Suppressor macrophage (primary cell): ENCODE measurements at regions not wholly inside any gene's neighbourhood (a gene's known extent, or its start where the extent isn't known, plus 50 kb on each side); places are given as distances from the start of the nearest gene placed in this dataset.
"Not testable (repeated sequence)": the region's sequence is repeated elsewhere in the genome, so short reads cannot be mapped to it uniquely, and the experiment has no call there.

Experiments used
- DNase-seq, 4 experiments: peaks; one replicate each; pipeline ENCODE4 v3.0.0-alpha.2; 2020 to 2022

DNA sequence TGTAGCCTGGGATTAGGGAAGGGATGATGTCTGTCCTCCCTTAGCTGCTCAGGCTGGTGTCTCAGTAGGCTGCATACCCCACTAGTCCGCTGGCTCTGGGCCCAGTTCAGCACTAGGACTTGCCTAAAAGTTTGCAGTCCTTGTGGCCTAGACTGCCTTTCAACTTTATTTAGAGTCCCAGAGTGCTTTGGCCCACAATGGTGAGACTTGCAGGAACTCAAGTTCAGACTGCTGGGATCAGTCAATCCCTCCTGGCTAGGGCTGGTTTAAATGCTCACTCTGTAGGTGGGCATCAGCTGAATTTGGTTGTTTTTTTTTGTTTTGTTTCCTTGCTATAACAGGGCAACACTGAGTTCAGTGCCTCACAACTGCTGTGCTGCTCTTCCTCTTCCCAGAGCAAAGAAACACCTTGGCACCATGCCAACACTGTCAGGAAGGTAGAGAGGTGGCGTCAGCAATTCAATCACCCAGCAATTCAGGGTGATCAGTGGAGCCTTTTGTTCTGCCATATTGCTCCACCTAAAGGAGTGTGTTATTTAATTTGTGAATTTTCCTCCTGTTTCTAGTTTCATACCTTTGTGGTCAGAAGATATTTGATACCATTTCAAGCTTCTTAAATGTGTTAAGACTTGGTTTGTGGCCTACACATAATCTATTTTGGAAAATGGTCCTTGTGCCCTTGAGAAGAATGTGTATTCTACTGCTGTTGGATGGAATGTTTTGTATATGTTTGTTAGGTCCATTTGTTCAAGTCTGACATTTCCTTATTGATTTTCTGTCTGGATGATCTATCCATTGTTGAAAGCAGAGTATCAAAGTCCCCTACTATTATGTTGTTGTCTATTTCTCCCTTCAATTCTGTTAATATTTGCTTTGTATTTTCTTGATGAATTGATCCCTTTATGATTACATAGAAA lies 284.0 kb upstream of the PMFBP1 start:
- peak in 2 of 4 experiments; percentile 7 to 33 for DNase-seq

DNA sequence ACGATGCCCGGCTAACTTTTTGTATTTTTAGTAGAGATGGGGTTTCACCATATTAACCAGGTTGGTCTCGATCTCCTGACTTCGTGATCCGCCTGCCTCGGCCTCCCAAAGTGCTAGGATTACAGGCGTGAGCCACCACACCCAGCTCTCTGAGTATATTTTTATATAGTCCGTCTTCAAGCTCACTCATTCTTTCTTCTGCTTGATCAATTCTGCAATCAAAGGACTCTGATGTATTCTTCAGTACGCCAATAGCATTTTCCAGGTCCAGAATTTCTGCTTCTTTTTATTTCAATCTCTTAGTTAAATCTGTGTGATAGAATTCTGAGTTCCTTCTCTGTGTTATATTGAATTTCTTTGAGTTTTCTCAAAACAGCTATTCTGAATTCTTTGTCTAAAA lies 281.9 kb upstream of the PMFBP1 start:
- DNase-seq: not testable (repeated sequence)

DNA sequence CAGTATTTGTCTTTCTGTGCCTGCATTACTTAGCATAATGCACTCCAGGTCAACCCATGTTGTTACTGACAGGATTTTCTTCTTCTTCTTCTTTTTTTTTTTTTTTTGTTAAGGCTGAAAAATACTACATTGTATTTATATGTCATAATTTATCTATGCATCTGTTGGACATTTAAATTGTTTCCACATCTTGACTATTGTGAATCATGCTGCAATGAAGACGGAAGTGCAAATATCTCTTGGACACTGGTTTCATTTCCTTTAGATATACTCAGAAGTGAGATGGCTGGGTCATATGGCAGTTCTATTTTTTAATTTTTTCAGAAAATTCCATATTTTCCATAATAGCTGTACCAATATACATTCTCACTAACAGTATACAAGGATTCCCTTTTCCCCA lies 272.7 kb upstream of the PMFBP1 start:
- DNase-seq: peak in 2 of 4 experiments; percentile 69

DNA sequence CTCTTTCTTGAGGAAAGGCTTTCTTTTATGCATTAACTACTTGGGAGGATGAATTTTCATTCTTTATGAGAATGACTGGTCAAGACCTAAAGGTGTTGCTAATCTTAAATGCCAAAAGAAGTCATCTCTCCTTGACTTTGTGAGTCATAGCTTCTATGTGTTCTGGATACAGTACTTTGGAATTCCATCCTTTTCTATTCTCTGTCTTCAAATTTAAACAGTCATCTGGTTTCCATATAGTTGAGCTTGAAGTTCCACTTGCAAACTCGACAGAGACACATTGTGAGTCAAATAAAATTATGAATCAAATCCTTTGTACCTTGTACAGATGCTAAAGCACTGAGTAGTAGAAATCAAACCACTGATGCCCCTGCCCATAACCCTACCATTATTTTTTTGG lies 271.9 kb upstream of the PMFBP1 start:
- DNase-seq: no peak

DNA sequence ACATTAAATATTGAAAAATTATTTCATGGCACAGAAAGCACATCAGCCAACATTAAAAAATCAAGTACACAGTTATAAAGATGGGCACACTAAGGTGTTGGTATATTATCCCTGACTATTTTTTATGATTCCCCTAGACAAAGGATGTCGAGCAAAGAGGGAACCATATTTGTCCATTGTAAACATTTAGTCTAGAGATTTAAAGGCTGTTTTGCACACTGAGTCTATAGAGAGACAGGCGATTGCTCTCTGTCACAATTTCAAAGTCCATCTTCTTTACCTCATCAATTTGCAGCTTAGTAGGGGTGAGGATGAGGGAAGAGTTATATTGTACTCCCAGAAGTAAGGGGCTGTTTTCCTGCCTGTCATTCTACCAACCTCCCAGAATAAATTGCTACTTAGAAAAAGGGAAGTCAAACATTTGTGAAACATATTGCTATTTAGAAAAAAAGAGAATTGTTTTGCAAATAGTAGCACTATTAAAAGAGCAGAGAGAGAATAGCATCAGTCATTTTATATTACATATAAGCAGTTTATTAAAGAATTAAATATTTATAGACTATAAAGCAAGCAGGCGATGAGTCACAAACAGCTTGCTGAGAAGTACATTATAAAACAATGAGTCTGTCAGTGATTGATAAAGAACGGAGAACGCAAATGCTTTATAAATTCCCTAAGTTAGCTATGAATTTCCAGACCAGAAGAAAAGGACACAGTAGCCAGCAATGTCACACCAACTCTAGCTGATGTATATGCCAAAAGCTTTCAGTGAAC lies 270.6 kb upstream of the PMFBP1 start:
- peak in 1 of 4 experiments; percentile 42 for DNase-seq

DNA sequence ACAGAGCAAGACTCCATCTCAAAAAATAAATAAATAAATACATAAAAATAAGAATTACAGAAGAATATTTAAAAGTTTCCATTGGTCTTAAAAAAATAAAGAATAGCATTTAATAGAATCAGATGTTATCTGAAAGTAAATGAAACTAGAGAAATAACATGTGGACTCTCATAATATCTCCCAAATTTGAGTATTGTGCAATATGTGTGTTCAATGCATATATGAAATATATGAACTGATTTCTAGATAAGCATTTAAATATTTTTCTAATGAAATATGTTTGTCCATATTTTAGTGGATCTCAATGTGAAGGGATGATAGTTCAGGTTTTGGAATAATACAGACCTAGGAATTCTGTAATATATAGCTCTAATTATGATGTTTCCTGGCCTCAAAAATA lies 265.9 kb upstream of the PMFBP1 start:
- DNase-seq: no peak

DNA sequence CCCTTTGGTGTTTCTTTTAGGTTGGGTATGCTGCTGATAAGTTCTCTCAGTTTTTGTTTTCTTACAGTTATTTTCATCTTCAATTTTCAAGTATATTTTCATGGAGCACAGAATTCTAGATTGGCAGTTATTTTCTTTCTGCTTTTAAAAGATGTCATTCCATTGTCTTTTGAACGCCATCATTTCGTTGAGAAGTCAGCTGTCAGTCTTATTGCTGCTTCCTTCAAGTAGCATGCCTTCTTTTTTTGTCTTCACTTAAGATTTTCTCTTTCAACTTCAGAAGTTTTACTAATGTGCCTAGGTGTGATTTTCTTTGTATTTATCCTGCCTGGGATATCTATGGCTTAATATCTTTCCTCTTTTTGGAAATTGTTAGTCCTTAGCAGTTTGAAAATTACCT lies 262.2 kb upstream of the PMFBP1 start:
- peak in 3 of 4 experiments; percentile 7 to 14 (median 13) for DNase-seq

DNA sequence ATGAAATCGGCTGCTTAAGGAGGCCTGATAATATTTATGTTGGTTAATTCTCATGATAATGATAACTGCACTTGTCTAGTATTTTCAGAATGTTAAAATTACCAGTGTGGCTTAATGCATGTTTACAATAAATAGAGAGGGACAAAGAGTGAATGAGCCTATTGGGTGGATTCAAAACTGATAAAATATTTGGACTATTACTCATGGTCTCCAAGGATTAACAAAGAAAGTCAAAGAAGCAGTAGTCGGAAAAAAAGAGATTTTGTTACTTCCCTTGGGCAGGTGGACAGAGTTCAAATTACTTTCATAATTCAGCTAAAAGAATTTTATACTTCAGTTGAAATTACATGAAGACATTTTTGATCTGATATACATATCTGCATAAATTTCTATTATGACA lies 258.2 kb upstream of the PMFBP1 start:
- no peak for DNase-seq

DNA sequence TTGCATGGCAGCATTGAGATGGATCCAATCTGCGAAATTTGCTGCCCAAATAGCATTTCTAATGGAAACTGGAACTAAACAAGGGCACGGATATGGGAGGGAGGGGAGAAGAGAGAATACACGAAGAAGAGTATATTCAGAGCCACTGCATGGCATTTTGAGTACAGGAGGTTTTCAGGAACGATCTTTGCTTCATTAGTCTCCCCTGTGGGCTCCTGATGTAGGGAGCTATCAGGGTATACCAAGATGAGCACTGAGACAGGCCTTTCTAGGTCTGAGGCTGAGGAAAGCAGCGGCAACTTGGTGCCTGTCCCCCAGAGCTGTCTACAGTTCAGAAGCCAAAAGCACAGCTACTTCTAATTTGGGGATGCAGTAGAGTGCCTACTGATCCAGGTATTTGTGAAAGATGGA lies 257.7 kb upstream of the PMFBP1 start:
- no peak for DNase-seq

DNA sequence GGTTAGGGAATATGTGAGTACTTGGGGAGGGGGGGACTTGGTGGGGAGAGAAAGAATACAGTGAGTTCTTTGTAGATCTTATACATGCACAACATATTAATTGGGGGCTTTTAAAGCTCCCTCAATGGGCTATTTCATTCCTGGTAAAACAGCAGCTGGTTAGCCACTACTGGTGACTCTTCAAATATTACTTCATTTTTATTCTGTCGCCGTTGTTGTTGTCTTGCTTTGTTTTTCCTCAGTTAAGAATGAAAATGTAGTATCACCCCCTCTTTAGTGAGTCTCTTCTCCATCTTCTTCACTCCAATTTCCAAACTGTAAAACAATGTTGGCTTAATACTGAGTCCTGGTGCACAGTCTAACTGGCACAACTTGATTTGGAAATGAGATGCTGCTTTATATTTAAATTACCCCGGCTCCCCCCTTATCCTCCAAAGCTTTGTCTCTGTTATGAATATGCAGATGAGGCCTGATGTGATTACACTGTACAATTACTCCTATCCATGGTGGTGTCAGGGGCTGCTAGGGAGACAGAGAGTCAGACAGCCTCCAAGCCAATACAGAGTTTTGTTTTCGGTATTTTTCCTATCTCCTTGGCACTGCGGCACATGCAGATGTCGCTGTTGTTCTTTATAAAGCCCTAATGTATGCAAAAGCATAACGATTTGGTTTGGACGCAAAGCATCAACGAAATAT lies 256.9 kb upstream of the PMFBP1 start:
- DNase-seq: no peak

DNA sequence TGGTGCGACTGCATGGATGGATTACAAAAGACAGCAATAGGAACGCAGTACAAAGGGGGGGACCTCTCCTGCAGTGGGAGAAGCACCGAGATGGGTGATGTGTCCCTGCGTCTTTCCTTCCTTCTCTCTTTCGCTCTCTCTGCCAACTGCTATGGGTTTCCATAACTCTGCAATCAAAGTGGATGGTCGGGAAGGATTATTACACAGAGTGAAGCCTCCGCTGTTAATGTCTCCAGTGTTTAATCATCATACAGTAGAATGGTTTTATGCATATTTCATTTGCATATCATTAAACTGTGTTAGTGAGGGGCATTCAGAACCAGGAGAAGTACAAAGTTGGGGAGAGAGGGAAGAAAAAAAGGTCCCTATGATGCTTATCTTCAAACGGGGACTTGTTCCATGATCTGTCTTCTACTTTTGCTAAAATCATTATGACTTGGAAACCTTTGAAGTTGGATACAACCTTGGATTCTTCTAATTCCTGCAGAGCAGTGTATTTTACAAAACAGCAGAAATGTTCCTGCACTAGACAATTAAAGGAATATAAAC lies 255.9 kb upstream of the PMFBP1 start:
- no peak for DNase-seq

DNA sequence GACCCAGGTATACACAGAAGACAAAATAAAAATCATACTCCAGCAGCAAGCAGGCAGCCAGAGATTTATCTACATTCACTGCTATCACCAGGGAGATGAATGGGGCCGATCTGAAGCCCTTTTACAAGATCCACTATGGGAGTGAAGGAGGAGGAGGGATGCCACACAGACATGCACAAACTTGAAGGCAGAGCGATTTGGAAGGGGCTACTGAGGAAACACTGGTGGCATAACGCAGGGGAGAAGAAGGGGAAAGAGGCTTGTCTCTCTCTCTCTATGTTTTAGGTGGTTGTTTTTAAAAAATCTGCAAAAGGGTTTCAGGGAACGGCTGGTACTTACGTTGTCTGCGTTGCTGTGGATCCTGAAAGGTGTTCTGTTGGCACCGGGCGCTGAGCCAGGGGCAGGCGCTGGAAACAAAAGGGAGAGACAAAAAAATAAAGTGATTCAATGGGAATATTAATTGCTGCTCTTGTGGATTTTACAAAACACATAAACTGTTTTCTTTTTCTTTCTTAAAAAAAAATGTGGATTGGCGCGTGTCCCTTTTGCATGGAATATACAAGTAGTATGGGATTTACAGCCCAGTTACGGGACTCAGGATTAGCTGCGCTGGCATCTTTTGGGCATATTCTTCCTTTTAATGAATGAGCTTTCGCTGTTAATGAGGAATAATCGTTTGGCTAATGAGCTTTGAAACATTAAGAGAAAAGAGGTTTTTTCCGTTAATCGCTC lies 255.3 kb upstream of the PMFBP1 start:
- no peak for DNase-seq

DNA sequence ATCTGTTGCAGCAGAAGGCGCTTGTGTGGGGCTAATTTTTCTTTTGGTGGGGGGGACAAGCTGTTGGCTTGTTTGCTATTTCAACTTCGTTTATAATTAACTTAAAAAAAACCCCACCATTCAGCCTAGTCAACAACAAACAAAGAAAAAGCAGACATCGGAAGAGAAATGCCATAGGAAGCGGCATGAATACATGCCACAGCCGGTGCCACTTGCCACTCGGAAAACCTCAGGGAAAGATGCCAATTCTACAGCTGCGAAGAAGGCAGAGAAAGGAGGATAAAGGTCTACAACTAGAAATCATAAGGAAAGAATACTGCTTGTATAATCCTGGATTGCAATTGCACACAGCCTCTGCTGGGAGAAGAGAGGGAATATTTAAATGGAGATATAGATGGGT lies 254.4 kb upstream of the PMFBP1 start:
- DNase-seq: no peak

DNA sequence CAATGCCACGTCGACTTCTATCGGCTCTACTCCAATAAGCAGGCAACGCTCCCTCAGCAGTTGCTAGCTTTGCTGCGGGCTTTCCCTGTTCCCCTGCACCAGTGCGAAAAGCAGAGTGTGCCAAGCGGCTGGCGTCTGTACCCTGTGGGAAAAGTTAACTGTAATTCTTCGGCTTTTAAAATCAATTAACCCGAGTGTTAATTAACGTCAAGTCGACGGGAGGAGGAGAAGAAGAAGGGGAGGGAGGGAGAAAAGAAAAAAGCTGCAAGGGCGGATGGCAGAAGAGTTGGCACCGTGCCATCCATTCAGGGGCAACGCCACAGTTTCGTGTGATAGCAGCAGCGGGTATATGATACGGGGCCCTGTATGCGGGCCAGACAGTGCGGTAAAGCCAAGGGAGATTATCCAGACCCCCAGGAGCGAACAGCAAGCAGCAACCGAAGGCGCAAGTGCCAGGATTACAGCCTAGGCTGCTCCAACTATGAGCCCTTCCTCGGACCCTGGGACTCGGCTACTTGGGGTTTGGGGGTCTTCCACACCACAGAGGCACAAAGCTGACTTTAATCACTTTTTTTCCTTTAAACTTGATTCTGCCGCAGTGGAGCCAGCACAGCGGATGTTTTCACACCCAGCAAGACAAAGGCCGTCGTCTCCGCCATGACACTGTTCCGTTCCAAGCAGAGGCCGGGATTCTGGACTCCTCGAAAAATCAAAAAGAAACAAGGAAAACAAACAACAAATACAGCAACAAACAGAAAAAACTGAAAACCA lies 253.8 kb upstream of the PMFBP1 start:
- DNase-seq: no peak

DNA sequence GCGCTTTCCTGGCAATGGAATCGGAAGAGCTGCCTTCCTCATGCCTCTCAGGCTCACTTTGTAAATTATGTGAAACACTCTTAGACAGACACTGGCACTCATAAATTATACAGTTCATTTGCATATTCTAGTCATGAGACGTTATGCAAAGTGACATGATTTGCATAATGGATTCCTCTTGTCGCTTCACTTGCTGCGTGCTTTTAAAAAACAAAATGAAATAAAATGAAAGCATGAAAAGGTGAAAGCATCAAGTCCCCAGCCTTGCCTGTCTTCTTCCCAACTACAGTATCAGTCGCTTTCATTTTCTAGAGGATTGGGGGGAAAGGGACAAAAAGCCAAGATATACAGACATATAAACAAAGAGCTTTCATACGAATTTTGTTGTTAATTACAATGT lies 252.8 kb upstream of the PMFBP1 start:
- no peak for DNase-seq

DNA sequence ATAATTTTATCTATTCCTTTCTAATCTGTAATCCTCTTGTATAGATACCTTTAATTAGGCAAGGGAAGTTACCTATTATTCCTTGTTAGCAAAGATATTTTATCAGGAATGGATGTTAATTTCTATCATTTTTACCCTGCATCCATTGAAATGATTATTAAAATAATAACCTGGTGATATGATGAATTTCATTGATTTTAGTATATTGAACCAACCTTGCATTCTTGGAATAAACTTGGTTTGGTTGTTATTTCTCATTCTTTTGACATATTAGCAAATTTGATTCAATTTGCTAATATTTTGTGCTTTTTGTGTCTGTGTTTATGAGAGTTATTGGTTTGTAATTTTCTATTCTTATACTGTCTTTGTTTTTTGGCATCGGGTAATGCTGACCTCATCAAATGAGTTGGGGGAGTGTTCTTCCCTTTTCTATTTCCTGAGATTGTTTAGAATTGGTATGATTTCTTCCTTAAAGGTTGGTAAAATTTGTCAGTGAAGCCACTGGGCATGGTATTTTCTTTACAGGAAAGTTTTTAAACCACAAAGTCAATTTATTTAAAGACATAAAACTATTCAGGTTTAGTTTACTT lies 250.4 kb upstream of the PMFBP1 start:
- no peak for DNase-seq

DNA sequence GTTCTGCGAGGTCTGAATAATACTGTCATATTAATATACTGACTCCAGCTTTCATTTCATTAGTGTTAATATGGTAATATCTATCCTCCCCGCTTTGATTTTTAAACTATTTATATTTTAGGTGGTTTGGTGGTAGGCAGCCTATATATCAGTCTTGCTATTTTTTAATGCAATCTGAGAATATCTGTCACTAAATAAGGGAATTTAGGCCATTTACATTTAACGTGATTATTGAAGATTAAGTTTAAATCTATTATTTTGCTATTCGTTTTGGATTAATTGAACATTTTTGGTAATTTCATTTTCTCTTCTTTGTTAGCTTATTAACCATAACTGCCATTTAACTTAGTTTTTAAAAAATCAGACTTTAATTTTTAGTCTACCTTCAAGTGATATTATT lies 247.7 kb upstream of the PMFBP1 start:
- no peak for DNase-seq

DNA sequence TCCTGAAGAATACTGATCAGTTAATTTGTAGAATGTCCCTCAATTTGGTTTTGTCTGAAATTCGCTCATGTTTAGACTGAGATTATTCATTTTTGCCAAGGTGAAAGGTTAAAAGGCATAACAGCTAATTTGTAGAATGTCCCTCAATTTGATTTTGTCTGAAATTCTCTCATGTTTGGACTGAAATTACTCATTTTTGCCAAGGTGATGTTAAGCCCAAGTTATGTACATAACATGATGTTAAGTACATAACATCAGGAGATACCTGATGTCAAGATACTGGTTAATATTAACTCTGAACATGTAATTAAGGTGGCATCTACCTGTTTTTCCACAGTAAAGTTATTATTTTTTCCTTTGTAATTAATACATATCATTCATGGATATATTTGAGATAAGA lies 243.4 kb upstream of the PMFBP1 start:
- DNase-seq: no peak

DNA sequence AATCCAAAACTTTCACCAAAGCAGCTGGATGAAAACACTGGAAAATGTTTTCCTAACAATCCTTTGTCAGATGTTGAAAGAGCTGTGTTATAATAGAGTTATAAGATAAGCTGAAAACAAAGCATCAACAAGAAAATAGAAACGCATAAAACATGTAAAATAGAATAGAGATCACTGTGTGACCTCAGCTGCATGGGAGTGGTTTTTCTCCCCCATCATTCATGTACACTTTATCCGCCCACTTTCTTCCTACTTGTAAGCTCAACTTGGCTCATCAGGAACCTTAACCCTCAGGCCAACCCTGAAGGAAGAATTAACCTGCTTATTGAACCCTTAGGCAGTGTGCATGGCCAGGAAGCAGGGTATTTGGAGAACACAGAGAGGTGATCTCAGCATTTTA lies 238.5 kb upstream of the PMFBP1 start:
- peak in 3 of 4 experiments; percentile 3 to 17 (median 8) for DNase-seq

DNA sequence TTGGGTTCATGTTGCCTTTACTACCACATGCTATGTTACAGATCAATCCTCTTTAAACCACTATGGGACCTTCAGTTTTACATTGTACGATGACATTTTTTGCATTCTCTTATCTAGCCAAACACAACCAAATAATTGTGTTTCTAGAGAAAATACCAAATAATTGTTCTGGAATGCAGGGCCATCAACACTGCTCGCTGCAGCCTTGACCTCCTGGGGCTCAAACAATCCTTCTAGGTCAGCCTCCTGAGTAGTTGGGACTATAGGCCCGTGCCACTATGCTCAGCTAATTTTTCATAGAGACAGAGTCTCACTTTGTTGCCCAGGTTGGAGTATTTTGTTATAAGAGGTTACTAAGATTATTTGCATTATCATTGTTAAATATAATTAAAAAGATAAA lies 237.5 kb upstream of the PMFBP1 start:
- DNase-seq: no peak

DNA sequence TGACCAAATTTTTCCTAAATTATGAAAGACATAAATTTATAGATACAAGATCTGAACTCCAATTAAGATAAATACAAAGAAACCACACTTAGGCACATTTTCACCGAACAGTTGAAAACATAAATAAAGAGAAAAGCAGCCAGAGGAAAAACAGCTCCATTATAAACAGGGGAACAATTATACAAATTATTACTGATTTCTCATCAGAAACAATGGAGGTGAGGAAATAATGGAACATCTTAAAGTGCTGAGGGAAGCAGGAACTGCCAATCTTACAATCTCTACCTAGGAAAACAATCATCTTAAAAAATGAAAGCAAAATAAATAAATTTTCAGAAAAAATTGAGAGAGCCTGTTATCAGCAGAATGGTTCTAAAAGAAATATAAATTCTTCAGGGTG lies 234.4 kb upstream of the PMFBP1 start:
- no peak for DNase-seq
